ENCODE measurements at regions not wholly inside any gene's neighbourhood (a gene's known extent, or its start where the extent isn't known, plus 50 kb on each side); places are given as distances from the start of the nearest gene placed in this dataset.

GRCh38 chr4:184313702-184314659, 96.3 kb upstream of the ENPP6 start:
- no peak for TF ChIP-seq CTCF (IDR thresholded peaks at IDR 0.05; ENCODE audit: low read depth, low read length)
- TF ChIP-seq EZH2phosphoT487 (IDR thresholded peaks at IDR 0.05; ENCODE audit: low read depth): no peak
